GM10248 (cell line): ENCODE measurements at regions not wholly inside any gene's neighbourhood (a gene's known extent, or its start where the extent isn't known, plus 50 kb on each side); places are given as distances from the start of the nearest gene placed in this dataset.

Experiments used
- CTCF ChIA-PET: fragments of 300-600 bp; sonication (Branson Sonifier 250); formaldehyde crosslinking; extraction: SDS; loops from one replicate; lab custom pipeline; 2021; ENCODE audit warnings: antibody characterized with exemption; lab: Yijun Ruan, JAX
- POLR2A ChIA-PET: fragments of 350-650 bp; sonication (Branson Sonifier 250); formaldehyde crosslinking; extraction: SDS; loops from one replicate; lab custom pipeline; 2020; ENCODE audit warnings: antibody characterized with exemption; lab: Yijun Ruan, JAX
- DNase-seq: peaks from one replicate; pipeline ENCODE4 v3.0.0; 2012; ENCODE audit errors: extremely low spot score
- TF ChIP-seq, protein P1 (sequence below): IDR thresholded peaks from 2 replicates; pipeline ENCODE4 v1.5.1; 2012; ENCODE audit warnings: mild to moderate bottlenecking, low read depth; ENCODE audit errors: extremely low read depth, missing control alignments, control extremely low read depth

DNA sequence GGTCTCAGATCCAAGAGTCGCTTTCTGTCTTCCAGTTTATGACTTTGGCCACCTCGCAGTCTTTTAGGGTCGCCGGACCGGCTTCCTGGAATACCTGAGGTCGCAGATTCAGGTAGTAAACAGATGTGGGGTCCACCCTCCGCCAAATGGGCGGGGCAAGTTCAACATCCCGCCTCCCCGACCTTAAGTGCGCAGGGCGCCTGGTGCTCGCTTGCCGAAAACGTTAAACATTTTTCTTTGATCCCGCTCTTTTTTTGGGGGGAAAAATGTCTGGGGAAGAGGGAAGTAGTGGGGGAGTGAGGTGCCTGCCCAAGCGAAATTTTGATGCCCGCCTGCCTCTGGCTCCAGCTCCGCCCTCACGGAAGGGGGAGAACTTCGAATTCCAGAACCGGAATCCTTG lies 73.9 kb upstream of the TBX5 start:
- no peak for DNase-seq
- TF ChIP-seq, protein P1, sequence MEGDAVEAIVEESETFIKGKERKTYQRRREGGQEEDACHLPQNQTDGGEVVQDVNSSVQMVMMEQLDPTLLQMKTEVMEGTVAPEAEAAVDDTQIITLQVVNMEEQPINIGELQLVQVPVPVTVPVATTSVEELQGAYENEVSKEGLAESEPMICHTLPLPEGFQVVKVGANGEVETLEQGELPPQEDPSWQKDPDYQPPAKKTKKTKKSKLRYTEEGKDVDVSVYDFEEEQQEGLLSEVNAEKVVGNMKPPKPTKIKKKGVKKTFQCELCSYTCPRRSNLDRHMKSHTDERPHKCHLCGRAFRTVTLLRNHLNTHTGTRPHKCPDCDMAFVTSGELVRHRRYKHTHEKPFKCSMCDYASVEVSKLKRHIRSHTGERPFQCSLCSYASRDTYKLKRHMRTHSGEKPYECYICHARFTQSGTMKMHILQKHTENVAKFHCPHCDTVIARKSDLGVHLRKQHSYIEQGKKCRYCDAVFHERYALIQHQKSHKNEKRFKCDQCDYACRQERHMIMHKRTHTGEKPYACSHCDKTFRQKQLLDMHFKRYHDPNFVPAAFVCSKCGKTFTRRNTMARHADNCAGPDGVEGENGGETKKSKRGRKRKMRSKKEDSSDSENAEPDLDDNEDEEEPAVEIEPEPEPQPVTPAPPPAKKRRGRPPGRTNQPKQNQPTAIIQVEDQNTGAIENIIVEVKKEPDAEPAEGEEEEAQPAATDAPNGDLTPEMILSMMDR: no peak
- ChIA-PET CTCF (no interaction called here), POLR2A (no interaction called here)

DNA sequence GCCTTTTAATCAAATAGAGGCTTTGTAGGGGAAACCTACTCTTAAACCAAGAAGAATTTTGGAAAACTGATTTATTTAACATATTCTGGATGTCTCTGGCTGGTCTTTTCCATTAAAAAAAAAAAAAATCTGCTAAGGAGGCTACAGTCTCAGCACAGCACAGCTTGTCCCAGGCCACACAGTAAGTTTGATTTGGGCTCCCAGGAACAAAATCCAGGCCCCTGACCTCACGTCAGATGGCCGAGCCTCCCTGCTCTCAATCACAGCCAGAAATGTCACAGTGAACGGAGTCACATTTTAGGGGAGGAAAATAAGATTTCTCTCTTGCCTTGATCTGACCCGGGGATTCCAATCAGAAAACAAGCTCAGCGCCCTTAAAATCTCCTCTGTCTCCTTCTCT lies 72.9 kb upstream of the TBX5 start:
- DNase-seq: no peak
- TF ChIP-seq, protein P1: no peak
- POLR2A ChIA-PET: no interaction called here
- CTCF ChIA-PET: no interaction called here

DNA sequence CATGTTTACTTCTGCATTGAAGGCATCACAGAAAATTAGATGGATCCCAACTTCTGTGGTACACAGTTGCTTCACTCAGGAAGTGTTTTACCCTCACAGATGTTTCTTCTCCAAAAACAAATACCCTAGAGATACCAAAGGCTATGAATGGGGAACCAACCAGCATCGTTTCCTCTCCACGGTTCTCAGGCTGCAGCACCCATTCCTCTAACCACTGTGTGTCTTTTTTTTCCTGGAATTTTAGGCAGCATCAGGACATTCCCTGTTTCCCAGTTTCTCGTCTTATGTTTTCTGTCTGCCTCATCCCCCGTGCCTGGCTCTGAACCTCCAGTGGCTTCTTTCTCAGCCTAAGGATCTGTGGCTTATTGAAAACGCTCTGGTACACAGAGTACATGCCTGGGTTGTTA lies 72.0 kb upstream of the TBX5 start:
- ChIA-PET CTCF (interaction anchor here (1.4 kb wide), 1 partner anchor 31 kb away, joined by 6 read pairs; no protein-coding TSS in a partner anchor), POLR2A (no interaction called here)
- TF ChIP-seq, protein P1: no peak
- DNase-seq: no peak

DNA sequence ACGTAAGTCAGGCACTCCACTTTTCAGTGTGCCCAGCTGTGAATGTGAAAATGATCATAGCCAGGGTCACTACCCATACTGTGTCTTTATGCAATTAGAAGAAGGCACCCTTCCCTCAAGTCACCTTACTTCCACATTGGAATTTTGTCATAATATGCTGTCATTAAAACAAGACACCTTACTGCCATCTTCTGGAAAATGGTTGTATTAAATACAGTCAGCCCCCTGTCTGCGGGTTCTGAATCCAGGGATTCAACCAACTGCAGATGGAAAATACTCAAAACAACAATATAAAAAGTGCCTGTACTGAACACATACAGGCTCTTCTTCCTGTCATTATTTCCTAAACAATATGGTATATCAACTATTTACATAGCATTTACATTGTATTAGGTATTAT lies 70.2 kb upstream of the TBX5 start:
- ChIA-PET CTCF (interaction anchor here (1.0 kb wide), 1 partner anchor 495 kb away, joined by 5 read pairs; no protein-coding TSS in a partner anchor), POLR2A (no interaction called here)
- no peak for DNase-seq
- TF ChIP-seq, protein P1: no peak

DNA sequence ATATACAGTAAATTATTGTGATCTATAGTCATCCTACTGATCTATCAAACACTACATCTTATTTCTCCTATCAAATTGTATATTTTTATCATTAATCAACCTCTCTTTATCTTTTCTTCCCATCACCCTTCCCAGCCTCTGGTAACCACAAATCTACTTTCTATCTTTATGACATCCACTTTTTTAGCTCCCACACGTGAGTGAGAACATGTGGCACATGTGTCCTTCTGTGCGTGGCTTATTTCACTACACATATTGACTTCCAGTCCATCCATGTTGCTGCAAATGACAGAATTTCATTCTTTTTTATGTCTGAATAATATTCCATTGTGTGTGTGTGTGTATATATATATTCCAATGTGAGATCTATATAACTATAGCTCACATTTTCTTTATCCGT lies 67.8 kb upstream of the TBX5 start:
- ChIA-PET CTCF (interaction anchor here (1.2 kb wide), 1 partner anchor 493 kb away, joined by 3 read pairs; no protein-coding TSS in a partner anchor), POLR2A (no interaction called here)
- DNase-seq: no peak
- TF ChIP-seq, protein P1: no peak

DNA sequence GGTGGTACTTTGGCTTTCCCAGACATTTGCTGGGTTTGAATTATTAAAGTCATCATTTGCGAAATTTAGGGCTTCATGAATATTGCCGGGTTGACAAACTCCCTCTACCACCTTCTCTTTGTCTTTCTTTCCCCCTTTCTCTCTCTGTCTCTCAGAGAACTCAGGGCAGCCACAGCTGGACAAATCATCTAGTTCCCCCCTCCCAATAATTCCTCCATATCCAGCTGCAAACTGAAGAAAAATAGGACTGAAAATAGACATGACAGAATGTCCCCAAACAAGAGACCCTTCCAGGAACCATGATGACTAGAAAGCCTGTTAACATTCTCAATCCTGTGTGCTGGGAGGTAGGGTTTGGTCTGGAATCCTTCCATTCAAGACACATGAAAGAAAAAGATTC lies 67.1 kb upstream of the TBX5 start:
- ChIA-PET POLR2A (no interaction called here), CTCF (no interaction called here)

More for the DNA sequence above, 67.1 kb upstream of the TBX5 start:
- TF ChIP-seq, protein P1: no peak
- no peak for DNase-seq
